ENCODE measurements at regions not wholly inside any gene's neighbourhood (a gene's known extent, or its start where the extent isn't known, plus 50 kb on each side); places are given as distances from the start of the nearest gene placed in this dataset.

- Histone ChIP-seq H2AK5ac (ENCODE audit: low read length, severe bottlenecking) (no peak overlapping the region), H3K23ac (ENCODE audit: low read length in 2 of 2) (no peak overlapping the region), H3K36me3 (ENCODE audit: control insufficient read depth in 1 of 2, insufficient read depth in 2 of 2, low read depth in 1 of 2, low read length in 2 of 2) (no peaks in the 10 kb centered on the region), H2BK5ac (ENCODE audit: low read depth, low read length, poor library complexity, severe bottlenecking) (no peak overlapping the region), H3K18ac (ENCODE audit: low read depth in 1 of 2, low read length in 2 of 2) (no peak overlapping the region), H3K27me3 (ENCODE audit: control insufficient read depth in 1 of 2, insufficient read depth in 1 of 2, low read length in 2 of 2) (no peaks in the 10 kb centered on the region), H2AFZ (ENCODE audit: low read depth, low read length) (no peak overlapping the region), H3K4me3 (ENCODE audit: insufficient read depth in 1 of 2, low read depth in 1 of 2, low read length in 2 of 2) (no peak overlapping the region), H3K79me1 (replicated peaks; ENCODE audit: low read length, poor library complexity, severe bottlenecking) (no peaks in the 10 kb centered on the region), H4K8ac (ENCODE audit: low read length) (no peak overlapping the region), H3K4ac (ENCODE audit: low read depth in 1 of 2, low read length in 2 of 2) (no peak overlapping the region), H3K4me1 (ENCODE audit: control insufficient read depth, insufficient read depth, low read depth, low read length) (peaks cover 7% of the 10 kb centered on the region), H3K9ac (ENCODE audit: low read length) (no peak overlapping the region), H3K14ac (ENCODE audit: low read length in 2 of 2) (no peak overlapping the region), H4K91ac (ENCODE audit: low read length) (no peak overlapping the region), H2BK12ac (ENCODE audit: low read length in 2 of 2) (no peak overlapping the region), H3K4me2 (ENCODE audit: low read length, poor library complexity, severe bottlenecking) (no peak overlapping the region), H3K27ac (ENCODE audit: low read length, poor library complexity, severe bottlenecking) (no peak overlapping the region), H2BK120ac (ENCODE audit: low read depth, low read length) (no peak overlapping the region), H3K9me3 (ENCODE audit: control insufficient read depth, low read length) (no peaks in the 10 kb centered on the region), H2BK15ac (ENCODE audit: low read depth, poor library complexity, severe bottlenecking) (no peak overlapping the region)
- no peak for DNase-seq
- WGBS, result 94% methylated on average over 5 of the region's 5 CpGs
Measured at GRCh38 chr6:163839296-163839695, 424.8 kb downstream of the QKI start.

- Histone ChIP-seq H3K18ac (ENCODE audit: low read depth in 1 of 2, low read length in 2 of 2) (peak overlapping the region in 1 of 2 experiments; percentile 48), H3K4me2 (ENCODE audit: low read length, poor library complexity, severe bottlenecking) (peak overlapping the region; percentile 56), H3K4me3 (ENCODE audit: insufficient read depth in 1 of 2, low read depth in 1 of 2, low read length in 2 of 2) (peak overlapping the region in 1 of 2 experiments; percentile 65), H2AFZ (ENCODE audit: low read depth, low read length) (no peak overlapping the region), H3K14ac (ENCODE audit: low read length in 2 of 2) (no peak overlapping the region), H3K4me1 (ENCODE audit: control insufficient read depth, insufficient read depth, low read depth, low read length) (peaks cover 7% of the 10 kb centered on the region), H3K27me3 (ENCODE audit: control insufficient read depth in 1 of 2, insufficient read depth in 1 of 2, low read length in 2 of 2) (no peaks in the 10 kb centered on the region), H4K8ac (ENCODE audit: low read length) (no peak overlapping the region), H3K9me3 (ENCODE audit: control insufficient read depth, low read length) (no peaks in the 10 kb centered on the region), H2BK120ac (ENCODE audit: low read depth, low read length) (no peak overlapping the region), H3K23ac (ENCODE audit: low read length in 2 of 2) (no peak overlapping the region), H2BK15ac (ENCODE audit: low read depth, poor library complexity, severe bottlenecking) (no peak overlapping the region), H2BK12ac (ENCODE audit: low read length in 2 of 2) (no peak overlapping the region), H2BK5ac (ENCODE audit: low read depth, low read length, poor library complexity, severe bottlenecking) (no peak overlapping the region), H4K91ac (ENCODE audit: low read length) (no peak overlapping the region), H3K79me1 (replicated peaks; ENCODE audit: low read length, poor library complexity, severe bottlenecking) (no peaks in the 10 kb centered on the region), H3K36me3 (ENCODE audit: control insufficient read depth in 1 of 2, insufficient read depth in 2 of 2, low read depth in 1 of 2, low read length in 2 of 2) (no peaks in the 10 kb centered on the region), H2AK5ac (ENCODE audit: low read length, severe bottlenecking) (no peak overlapping the region), H3K4ac (ENCODE audit: low read depth in 1 of 2, low read length in 2 of 2) (no peak overlapping the region), H3K9ac (ENCODE audit: low read length) (peak overlapping the region; percentile 57), H3K27ac (ENCODE audit: low read length, poor library complexity, severe bottlenecking) (no peak overlapping the region)
- DNase-seq, result peak; percentile 18
- WGBS, result 21% methylated on average over 11 of the region's 17 CpGs
Measured at GRCh38 chr6:163837691-163838431, 423.3 kb downstream of the QKI start.

GRCh38 chr6:163836876-163837690 lies 422.6 kb downstream of the QKI start:
- 89% methylated on average over 6 of the region's 8 CpGs for WGBS
- Histone ChIP-seq H3K27ac (ENCODE audit: low read length, poor library complexity, severe bottlenecking) (no peak overlapping the region), H3K4me3 (ENCODE audit: insufficient read depth in 1 of 2, low read depth in 1 of 2, low read length in 2 of 2) (peak overlapping the region in 1 of 2 experiments; percentile 65), H3K9me3 (ENCODE audit: control insufficient read depth, low read length) (peaks cover 3% of the 10 kb centered on the region), H3K79me1 (replicated peaks; ENCODE audit: low read length, poor library complexity, severe bottlenecking) (no peaks in the 10 kb centered on the region), H2BK5ac (ENCODE audit: low read depth, low read length, poor library complexity, severe bottlenecking) (no peak overlapping the region), H3K36me3 (ENCODE audit: control insufficient read depth in 1 of 2, insufficient read depth in 2 of 2, low read depth in 1 of 2, low read length in 2 of 2) (no peaks in the 10 kb centered on the region), H3K23ac (ENCODE audit: low read length in 2 of 2) (no peak overlapping the region), H3K9ac (ENCODE audit: low read length) (peak overlapping the region; percentile 57), H2BK12ac (ENCODE audit: low read length in 2 of 2) (no peak overlapping the region), H3K4me1 (ENCODE audit: control insufficient read depth, insufficient read depth, low read depth, low read length) (peaks cover 7% of the 10 kb centered on the region), H2AK5ac (ENCODE audit: low read length, severe bottlenecking) (no peak overlapping the region), H2BK120ac (ENCODE audit: low read depth, low read length) (no peak overlapping the region), H3K4ac (ENCODE audit: low read depth in 1 of 2, low read length in 2 of 2) (no peak overlapping the region), H3K27me3 (ENCODE audit: control insufficient read depth in 1 of 2, insufficient read depth in 1 of 2, low read length in 2 of 2) (no peaks in the 10 kb centered on the region), H3K4me2 (ENCODE audit: low read length, poor library complexity, severe bottlenecking) (peak overlapping the region; percentile 56), H4K8ac (ENCODE audit: low read length) (no peak overlapping the region), H3K14ac (ENCODE audit: low read length in 2 of 2) (no peak overlapping the region), H3K18ac (ENCODE audit: low read depth in 1 of 2, low read length in 2 of 2) (no peak overlapping the region), H4K91ac (ENCODE audit: low read length) (no peak overlapping the region), H2BK15ac (ENCODE audit: low read depth, poor library complexity, severe bottlenecking) (no peak overlapping the region), H2AFZ (ENCODE audit: low read depth, low read length) (no peak overlapping the region)
- no peak for DNase-seq

- no peak overlapping the region for H3K14ac ChIP-seq (ENCODE audit: low read length in 2 of 2)
- no peaks in the 10 kb centered on the region for H3K36me3 ChIP-seq (ENCODE audit: control insufficient read depth in 1 of 2, insufficient read depth in 2 of 2, low read depth in 1 of 2, low read length in 2 of 2)
- H2BK120ac ChIP-seq (ENCODE audit: low read depth, low read length), result no peak overlapping the region
- H4K91ac ChIP-seq (ENCODE audit: low read length), result no peak overlapping the region
- WGBS, result 87% methylated on average over 11 of the region's 13 CpGs
- no peak overlapping the region for H2AK5ac ChIP-seq (ENCODE audit: low read length, severe bottlenecking)
- no peak overlapping the region for H3K23ac ChIP-seq (ENCODE audit: low read length in 2 of 2)
- H3K4me3 ChIP-seq (ENCODE audit: insufficient read depth in 1 of 2, low read depth in 1 of 2, low read length in 2 of 2), result no peak overlapping the region
- no peak overlapping the region for H2BK12ac ChIP-seq (ENCODE audit: low read length in 2 of 2)
- H3K4ac ChIP-seq (ENCODE audit: low read depth in 1 of 2, low read length in 2 of 2), result no peak overlapping the region
- H3K9me3 ChIP-seq (ENCODE audit: control insufficient read depth, low read length), result peaks cover 10% of the 10 kb centered on the region
- no peak overlapping the region for H2AFZ ChIP-seq (ENCODE audit: low read depth, low read length)
- H2BK15ac ChIP-seq (ENCODE audit: low read depth, poor library complexity, severe bottlenecking), result no peak overlapping the region
- no peak overlapping the region for H3K4me2 ChIP-seq (ENCODE audit: low read length, poor library complexity, severe bottlenecking)
- H4K8ac ChIP-seq (ENCODE audit: low read length), result no peak overlapping the region
- DNase-seq, result no peak
- no peak overlapping the region for H2BK5ac ChIP-seq (ENCODE audit: low read depth, low read length, poor library complexity, severe bottlenecking)
- H3K18ac ChIP-seq (ENCODE audit: low read depth in 1 of 2, low read length in 2 of 2), result no peak overlapping the region
- no peaks in the 10 kb centered on the region for H3K27me3 ChIP-seq (ENCODE audit: control insufficient read depth in 1 of 2, insufficient read depth in 1 of 2, low read length in 2 of 2)
- H3K9ac ChIP-seq (ENCODE audit: low read length), result no peak overlapping the region
- H3K27ac ChIP-seq (ENCODE audit: low read length, poor library complexity, severe bottlenecking), result no peak overlapping the region
- H3K79me1 ChIP-seq (replicated peaks; ENCODE audit: low read length, poor library complexity, severe bottlenecking), result no peaks in the 10 kb centered on the region
- H3K4me1 ChIP-seq (ENCODE audit: control insufficient read depth, insufficient read depth, low read depth, low read length), result peaks cover 7% of the 10 kb centered on the region
Measured at GRCh38 chr6:163835439-163836171, 421.1 kb downstream of the QKI start.
